ENCODE measurements at regions not wholly inside any gene's neighbourhood (a gene's known extent, or its start where the extent isn't known, plus 50 kb on each side); places are given as distances from the start of the nearest gene placed in this dataset.
"Not testable (repeated sequence)": the region's sequence is repeated elsewhere in the genome, so short reads cannot be mapped to it uniquely, and the experiment has no call there.

DNA sequence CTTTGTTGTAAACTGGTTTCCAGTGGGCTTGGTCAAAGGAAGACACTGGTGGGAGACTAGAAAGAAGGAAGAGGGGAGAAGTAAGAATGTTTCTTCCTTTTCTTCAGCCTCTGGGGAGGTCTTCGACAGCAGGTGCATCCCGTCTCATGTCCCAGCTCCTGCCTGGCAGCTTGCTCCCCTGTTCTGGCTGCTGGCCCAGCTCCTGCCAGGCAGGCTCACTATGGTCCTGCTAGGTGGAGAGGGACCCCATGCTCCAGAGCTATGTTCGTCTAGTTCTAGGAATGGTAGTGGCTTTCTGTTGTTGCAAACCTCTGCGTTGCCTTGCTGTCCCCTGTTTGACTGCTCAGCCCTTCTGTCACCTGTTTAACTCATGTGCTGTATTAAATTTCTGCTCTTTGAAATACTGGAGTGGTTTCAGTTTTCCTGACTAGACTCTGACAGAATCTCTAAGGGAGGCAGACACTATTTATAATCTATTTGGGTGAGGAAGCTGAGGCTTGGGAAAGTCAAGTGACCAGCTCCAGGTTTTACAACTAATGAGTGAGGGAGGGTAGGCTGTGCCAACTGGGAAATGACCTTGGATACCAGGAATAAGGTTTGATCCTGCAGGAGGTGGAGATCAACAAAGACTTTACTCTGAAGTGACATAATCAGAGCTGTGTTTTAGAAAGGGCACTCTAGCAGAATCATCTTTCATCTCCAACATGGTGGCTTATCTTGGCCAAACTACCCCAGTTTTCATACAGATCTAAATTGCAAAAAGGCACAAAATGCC, 94.7 kb upstream of the DDHD1 start:
- DNase-seq = no peak

DNA sequence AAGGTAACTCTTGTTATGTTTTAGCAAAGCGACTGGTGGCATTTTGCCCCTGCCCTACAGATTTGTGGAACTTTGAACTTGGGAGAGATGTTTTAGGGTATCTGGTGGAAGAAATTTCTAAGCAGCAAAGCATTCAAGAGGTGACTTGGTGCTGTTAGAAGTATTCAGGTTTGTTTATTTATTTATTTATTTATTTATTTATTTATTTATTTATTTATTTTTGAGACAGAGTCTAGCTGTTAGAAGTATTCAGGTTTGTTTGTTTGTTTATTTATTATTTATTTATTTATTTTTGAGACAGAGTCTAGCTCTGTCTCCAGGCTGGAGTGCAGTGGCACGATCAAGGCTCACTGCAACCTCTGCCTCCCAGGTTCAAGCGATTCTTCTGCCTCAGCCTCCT, 89.8 kb upstream of the DDHD1 start:
- DNase-seq = not testable (repeated sequence)

DNA sequence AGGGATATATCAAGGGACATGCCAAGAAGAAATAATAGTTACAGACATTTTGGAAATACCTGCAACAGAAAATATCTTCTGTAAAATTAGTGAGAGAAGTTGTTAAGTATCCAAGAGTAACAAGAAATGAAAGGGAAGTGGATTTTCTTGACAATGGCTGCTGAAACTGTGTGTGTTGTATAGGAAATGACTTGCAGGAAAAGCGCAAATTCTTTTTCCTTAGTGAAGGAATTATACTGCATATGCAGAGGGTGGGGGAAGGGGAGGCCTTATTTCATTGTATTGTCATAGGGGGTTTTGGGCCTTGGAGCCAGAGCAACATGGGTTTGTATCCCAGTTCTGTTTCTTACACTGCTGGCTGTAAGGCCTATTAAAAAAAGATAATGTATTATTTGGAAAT, 84.4 kb upstream of the DDHD1 start:
- DNase-seq = no peak

DNA sequence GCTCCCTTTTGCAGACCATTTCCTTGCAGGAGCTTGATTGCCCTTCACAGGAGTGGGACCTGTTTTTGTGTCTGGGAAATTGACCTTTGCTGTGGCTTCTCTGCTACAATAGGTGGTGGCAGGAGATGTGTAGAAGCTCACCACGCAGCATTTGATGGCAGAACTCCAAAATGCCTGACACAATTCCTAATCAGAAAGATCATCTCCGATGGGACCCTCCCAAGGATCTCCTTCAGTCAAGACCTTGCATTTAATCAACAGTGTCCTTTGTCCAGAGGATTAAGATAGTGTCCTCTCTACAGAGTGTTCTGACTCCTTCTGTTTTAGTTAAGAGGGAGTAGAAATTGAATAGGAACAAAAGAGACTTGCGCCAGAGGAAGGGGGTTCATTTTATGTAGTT, 83.6 kb upstream of the DDHD1 start:
- DNase-seq = no peak

DNA sequence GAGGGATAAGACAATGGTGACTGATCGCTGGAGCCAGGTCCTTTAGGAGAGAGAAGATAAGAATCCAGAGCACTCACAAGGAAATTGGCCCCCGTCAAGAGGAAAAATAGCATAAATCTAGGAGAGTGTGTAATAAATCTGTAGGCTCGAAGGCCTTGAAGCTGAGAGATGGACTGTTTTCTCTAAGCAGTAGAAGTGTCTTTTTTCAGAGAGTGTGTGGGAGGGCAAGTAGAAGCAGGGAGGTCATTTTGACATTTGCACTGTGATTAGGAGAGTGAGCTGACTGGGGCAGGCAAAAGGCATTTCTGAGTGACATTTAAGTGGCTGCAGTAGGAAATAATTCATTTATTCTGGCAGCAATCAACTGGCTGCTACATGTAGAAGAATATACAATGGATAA, 78.0 kb upstream of the DDHD1 start:
- DNase-seq = no peak

DNA sequence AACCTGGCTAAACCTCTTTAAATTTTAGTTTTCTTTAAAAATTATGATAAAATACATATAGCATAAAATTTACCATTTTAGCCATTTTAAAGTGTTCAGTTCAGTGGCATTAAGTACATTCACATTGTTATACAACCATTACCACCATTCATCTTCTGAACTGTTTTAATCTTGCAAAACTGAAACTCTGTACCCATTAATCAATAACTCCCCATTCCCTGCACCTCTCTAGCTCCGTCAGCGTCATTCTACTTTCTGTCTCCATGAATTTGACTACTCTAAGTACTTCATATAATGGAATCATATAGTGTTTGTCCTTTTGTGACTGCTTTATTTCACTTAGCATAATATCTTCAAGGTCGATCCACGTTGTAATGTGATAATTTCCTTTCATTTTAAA, 75.8 kb upstream of the DDHD1 start:
- DNase-seq = no peak

DNA sequence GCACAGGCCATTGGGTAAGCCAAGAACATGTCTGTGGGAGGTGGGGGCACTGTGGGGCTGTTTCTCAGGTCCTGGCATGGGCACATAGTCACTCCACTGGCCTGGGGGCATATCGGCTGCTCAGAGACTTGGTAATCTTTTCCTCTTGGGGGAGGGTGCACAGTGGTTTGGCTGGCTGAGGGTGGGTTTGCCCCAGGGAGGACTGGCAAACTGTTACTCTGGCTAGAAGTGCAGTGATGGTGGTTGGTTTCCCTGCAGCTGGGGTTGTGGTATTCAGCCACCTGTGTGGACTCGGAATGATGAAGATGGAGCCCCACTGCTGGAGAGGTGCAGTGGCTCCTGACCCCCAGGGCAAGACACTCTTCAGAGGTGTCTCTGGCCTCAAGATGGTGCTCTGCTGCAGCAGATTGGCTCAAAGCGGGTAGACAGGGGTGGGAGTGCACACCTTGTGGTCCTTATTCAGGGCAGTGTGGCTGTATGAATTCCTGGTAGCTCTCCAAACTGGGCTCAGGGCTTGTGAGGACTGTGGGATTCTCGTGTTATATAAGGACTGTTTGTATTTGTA, 74.1 kb upstream of the DDHD1 start:
- no peak for DNase-seq

DNA sequence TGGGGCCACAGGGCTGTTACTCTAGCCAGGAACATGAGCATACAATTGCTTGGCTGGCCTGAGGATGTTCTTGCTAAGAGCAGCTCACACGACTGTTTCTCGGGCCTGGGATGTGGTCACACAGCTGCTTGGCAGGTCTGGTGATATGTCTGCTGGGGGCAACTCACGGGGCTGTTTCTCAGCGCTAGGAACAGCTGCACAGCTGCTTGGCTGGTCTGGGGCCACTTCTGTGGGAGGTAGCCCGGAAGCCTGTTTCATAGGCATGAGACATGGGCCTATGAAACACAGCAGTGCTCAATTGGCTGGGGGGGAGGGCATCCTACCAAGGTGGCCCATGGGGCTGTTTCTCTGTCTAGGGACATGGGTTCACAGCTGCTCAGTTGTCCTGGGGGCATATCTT, 73.4 kb upstream of the DDHD1 start:
- no peak for DNase-seq

DNA sequence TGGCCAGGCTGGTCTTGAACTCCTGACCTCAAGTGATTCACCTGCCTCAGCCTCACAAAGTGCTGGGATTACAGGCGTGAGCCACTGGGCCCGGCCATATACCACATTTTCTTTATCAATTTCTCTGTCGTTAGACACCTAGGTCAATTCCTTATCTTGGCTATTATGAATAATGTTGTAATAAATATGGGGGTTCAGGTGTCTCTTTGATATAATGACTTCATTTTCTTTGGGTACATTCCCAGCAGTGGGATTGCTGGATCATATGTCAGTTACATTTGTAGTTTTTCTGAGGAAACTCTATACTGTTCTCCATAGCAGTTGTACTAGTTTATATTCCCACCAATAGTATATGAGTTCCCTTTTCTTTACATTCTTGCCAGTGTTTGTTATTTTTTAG, 67.8 kb upstream of the DDHD1 start:
- DNase-seq = no peak

DNA sequence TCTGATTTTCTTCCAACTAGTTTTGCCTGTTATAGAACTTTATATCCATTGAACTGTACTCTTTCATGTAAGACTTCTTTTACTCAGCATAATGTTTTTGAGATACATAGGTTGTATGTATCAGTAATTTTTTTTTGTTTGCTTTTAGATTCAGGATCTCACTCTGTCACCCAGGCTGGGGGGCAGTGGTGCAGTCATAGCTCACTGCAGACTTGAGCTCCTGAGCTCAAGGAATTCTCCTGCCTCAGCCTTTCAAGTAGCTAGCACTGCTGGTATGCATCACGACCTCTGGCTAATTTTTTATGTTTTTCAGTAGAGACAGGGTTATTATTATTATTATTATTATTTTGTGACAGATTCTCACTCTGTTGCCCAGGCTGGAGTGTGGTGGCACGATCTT, 65.0 kb upstream of the DDHD1 start:
- no peak for DNase-seq

DNA sequence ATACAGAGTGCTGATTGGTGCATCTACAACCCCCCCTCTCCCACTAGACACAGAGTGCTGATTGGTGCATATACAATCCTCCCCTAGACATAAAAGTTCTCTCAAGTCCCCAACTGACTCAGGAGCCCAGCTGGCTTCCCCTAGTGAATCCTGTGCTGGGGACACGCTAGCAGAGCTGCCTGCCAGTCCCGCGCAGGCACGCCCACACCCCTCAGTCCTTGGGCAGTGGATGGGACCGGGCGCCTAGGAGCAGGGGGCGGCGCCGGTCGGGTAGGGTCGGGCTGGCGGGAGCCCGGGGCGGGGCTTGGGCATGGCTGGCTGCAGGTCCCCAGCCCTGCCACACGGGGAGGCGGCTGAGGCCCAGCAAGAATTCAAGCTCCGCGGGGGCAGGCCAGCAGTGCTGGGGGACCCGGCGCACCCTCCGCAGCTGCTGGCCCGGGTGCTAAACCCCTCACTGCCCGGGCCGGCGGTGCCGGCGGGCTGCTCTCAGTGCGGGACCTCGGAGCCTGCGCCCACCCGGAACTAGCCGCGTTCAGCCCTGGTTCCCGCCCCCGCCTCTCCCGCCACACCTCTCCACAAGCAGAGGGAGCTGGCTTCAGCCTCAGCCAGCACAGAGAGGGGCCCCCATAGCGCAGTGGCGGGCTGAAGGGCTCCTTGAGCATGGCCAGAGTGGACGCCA, 64.3 kb upstream of the DDHD1 start:
- peak; percentile 50 for DNase-seq

DNA sequence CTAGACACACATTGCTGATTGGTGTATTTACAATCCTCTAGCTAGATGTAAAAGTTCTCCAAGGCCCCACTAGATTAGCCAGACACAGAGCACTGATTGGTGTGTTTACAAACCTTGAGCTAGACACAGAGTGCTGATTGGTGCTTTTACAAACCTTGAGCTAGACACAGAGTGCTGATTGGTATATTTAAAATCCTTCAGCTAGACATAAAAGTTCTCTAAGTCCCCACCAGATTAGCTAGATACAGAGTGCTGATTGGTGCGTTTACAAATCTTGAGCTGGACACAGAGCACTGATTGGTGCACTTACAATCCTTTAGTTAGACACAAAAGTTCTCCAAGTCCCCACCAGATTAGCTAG, 63.8 kb upstream of the DDHD1 start:
- not testable (repeated sequence) for DNase-seq

DNA sequence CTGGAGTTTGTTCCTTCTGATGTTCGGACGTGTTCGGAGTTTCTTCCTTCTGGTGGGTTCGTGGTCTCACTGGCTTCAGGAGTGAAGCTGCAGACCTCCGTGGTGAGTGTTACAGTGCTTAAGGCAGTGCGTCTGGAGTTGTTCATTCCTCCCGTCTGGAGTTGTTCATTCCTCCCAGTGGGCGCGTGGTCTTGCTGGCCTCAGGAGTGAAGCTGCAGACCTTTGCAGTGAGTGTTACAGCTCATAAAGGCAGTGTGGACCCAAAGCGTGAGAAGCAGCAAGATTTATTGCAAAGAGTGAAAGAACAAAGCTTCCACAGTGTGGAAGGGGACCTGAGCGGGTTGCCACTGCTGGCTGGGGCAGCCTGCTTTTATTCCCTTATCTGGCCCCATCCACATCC, 63.4 kb upstream of the DDHD1 start:
- not testable (repeated sequence) for DNase-seq

DNA sequence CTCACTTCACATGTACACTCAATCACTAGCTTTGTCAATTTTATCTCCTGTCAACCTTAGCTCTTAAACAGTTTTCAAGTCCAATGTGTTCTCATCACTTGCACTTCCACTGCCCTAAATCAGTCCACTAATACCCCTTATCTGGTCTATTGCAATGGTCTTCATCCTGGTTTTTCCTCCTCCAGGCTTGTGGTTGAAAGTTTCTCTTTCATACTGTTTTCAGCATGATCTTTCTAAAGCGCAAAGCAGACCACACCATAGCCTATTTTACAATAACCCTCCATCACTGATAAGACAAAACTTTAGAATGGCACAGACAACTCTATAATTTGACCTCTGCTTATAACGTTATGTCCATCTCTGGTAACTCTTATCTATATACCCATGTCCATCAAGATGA, 62.0 kb upstream of the DDHD1 start:
- DNase-seq = no peak

DNA sequence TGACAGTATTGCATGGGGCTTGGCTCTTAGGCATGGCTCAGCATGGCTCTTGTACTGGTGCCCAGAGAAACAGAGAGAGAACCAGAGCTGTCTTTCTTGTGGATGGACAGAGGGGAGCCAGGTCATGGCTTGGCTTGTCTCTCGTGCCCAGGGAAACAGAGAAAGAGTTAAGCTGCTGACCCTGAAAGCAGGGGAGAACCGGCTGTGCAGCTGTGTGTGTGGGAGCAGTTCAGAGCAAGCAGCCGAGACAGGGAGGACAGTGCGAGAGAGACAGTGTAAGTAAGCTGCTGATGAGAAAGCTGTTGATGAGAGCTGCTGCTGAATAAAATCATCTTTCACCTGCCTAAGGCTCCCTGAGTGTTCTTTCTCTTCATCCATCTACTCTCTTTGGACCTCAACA, 61.3 kb upstream of the DDHD1 start:
- DNase-seq = no peak

DNA sequence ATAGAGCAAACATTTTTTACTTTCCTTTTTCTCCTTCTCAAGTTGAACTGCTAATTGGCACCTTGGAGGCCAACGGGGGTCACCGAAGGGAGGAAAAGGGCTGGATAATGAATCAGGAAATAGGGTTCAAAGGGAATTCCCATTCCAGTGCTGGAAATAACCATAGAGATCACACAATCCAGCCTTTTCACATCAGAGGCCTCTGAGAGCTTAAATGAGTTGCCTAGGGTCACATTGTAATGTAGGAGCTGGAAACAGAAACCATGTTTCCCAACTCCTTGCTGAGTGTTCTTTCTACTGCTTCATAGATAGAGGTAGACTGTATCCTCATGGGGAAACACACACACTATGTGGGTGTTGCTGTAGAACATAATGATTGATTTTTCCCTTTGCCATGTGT, 60.6 kb upstream of the DDHD1 start:
- no peak for DNase-seq

DNA sequence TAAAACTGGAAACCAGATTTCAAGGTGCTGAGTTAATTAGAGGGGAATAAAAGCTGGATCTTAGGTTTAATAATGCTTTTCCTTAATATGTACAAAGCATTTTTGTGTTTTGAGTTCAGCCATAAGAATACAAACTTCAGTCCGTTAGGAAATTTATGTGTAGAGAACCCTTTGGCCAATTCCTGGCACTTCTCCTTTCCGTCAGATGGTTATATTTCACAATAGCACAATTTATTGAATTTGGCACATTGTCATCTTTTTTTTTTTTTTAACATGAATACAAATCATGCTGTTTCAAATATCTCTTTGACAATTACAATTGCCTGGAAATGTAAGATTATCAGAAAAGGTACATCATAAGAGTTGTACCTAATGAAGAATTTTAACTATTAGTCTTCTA, 56.2 kb upstream of the DDHD1 start:
- DNase-seq = no peak
